Smooth muscle cell (in vitro differentiated cells): ENCODE measurements at regions not wholly inside any gene's neighbourhood (a gene's known extent, or its start where the extent isn't known, plus 50 kb on each side); places are given as distances from the start of the nearest gene placed in this dataset.
A peak's percentile ranks its signal among the peaks of the same experiment; 100 is the strongest.

Source experiments
- DNase-seq: peaks from one replicate; lab custom pipeline; 2025; ENCODE audit not compliant: unreplicated experiment; lab: John Stamatoyannopoulos, UW
- H2AFZ ChIP-seq: fragments of 200-600 bp; sonication (generic); 2 replicates; pipeline ENCODE4 v1.6.0; 2016; ENCODE audit warnings: antibody characterized with exemption, low read depth, mild to moderate bottlenecking
- H3F3A ChIP-seq: fragments of 200-600 bp; sonication (generic); 2 replicates; pipeline ENCODE4 v1.6.0; 2017; ENCODE audit warnings: antibody characterized with exemption, low read depth
- H3K27ac ChIP-seq: fragments of 200-600 bp; sonication (generic); 2 replicates; pipeline ENCODE4 v1.5.1; 2016; ENCODE audit warnings: low read depth, mild to moderate bottlenecking
- H3K27me3 ChIP-seq: fragments of 200-600 bp; sonication (generic); 2 replicates; pipeline ENCODE4 v1.6.1; 2016; ENCODE audit warnings: low read depth, mild to moderate bottlenecking
- H3K36me3 ChIP-seq: fragments of 200-600 bp; sonication (generic); 2 replicates; pipeline ENCODE4 v1.5.1; 2016; ENCODE audit warnings: low read depth
- H3K4me1 ChIP-seq: fragments of 200-600 bp; sonication (generic); 2 replicates; pipeline ENCODE4 v1.5.1; 2016; ENCODE audit warnings: low read depth
- H3K4me2 ChIP-seq: fragments of 200-600 bp; sonication (generic); 2 replicates; pipeline ENCODE4 v1.6.0; 2016; ENCODE audit warnings: mild to moderate bottlenecking
- H3K4me3 ChIP-seq: fragments of 200-600 bp; sonication (generic); 2 replicates; pipeline ENCODE4 v1.5.1; 2016; ENCODE audit warnings: mild to moderate bottlenecking
- H3K79me2 ChIP-seq: fragments of 200-600 bp; sonication (generic); 2 replicates; pipeline ENCODE4 v1.6.0; 2016; ENCODE audit warnings: low read depth, mild to moderate bottlenecking
- H3K9ac ChIP-seq: fragments of 200-600 bp; sonication (generic); 2 replicates; pipeline ENCODE4 v1.6.0; 2016; ENCODE audit warnings: low read depth
- H3K9me3 ChIP-seq: fragments of 200-600 bp; sonication (generic); replicated peaks from 2 replicates; pipeline ENCODE4 v1.5.1; 2016; ENCODE audit warnings: low read depth
- H4K20me1 ChIP-seq: fragments of 200-600 bp; sonication (generic); 2 replicates; pipeline ENCODE4 v1.6.0; 2016; ENCODE audit warnings: low read depth
- CTCF ChIP-seq: fragments of 200-600 bp; sonication (generic); IDR thresholded peaks from 2 replicates; pipeline ENCODE4 v1.5.1; 2017; ENCODE audit warnings: borderline replicate concordance, mild to moderate bottlenecking, antibody characterized with exemption; ENCODE audit not compliant: insufficient read depth, poor library complexity, severe bottlenecking
- WGBS: methylation state at CpG from one replicate; pipeline ENCODE4 v1.1.7; 2016; ENCODE audit warnings: low lambda C conversion rate; 5-methylcytosine and 5-hydroxymethylcytosine counted together

- Histone ChIP-seq H3K9me3 (no peaks in the 10 kb centered on the region), H3K36me3 (no peaks in the 10 kb centered on the region), H3K4me1 (no peaks in the 10 kb centered on the region), H3K27ac (no peak overlapping the region), H3K79me2 (no peaks in the 10 kb centered on the region), H2AFZ (peak overlapping the region; percentile 42), H3K4me3 (no peak overlapping the region), H3F3A (no peaks in the 10 kb centered on the region), H4K20me1 (no peaks in the 10 kb centered on the region), H3K27me3 (no peaks in the 10 kb centered on the region), H3K9ac (no peak overlapping the region), H3K4me2 (no peak overlapping the region)
- TF ChIP-seq CTCF, result no peak
- WGBS, result 71% methylated on average over 2 of the region's 2 CpGs
- no peak for DNase-seq
Observed at GRCh38 chr5:89869346-89869745, 540.2 kb downstream of the CETN3 start.

GRCh38 chr5:89866410-89866809 is 543.1 kb downstream of the CETN3 start:
- DNase-seq, result no peak
- no peak overlapping the region for H3K4me3 ChIP-seq
- H3K9me3 ChIP-seq, result no peaks in the 10 kb centered on the region
- H3K4me1 ChIP-seq, result no peaks in the 10 kb centered on the region
- WGBS, result 91% methylated on average over 3 of the region's 3 CpGs
- no peaks in the 10 kb centered on the region for H3K27me3 ChIP-seq
- no peak overlapping the region for H3K27ac ChIP-seq
- H3K79me2 ChIP-seq, result no peaks in the 10 kb centered on the region
- H3F3A ChIP-seq, result no peaks in the 10 kb centered on the region
- H4K20me1 ChIP-seq, result no peaks in the 10 kb centered on the region
- TF ChIP-seq CTCF, result no peak
- H2AFZ ChIP-seq, result peak overlapping the region; percentile 80
- H3K36me3 ChIP-seq, result no peaks in the 10 kb centered on the region
- no peak overlapping the region for H3K4me2 ChIP-seq
- H3K9ac ChIP-seq, result no peak overlapping the region

- no peak overlapping the region for H3K4me2 ChIP-seq
- H3K27me3 ChIP-seq, result no peaks in the 10 kb centered on the region
- 87% methylated on average over 1 of the region's 1 CpG for WGBS
- H2AFZ ChIP-seq, result no peak overlapping the region
- no peak for TF ChIP-seq CTCF
- no peaks in the 10 kb centered on the region for H3F3A ChIP-seq
- H3K79me2 ChIP-seq, result no peaks in the 10 kb centered on the region
- H3K36me3 ChIP-seq, result no peaks in the 10 kb centered on the region
- DNase-seq, result no peak
- H4K20me1 ChIP-seq, result no peaks in the 10 kb centered on the region
- no peaks in the 10 kb centered on the region for H3K9me3 ChIP-seq
- H3K4me1 ChIP-seq, result no peaks in the 10 kb centered on the region
- H3K9ac ChIP-seq, result no peak overlapping the region
- H3K4me3 ChIP-seq, result no peak overlapping the region
- H3K27ac ChIP-seq, result no peak overlapping the region
Observed at GRCh38 chr5:89864941-89865340, 544.6 kb downstream of the CETN3 start.

- H3K9ac ChIP-seq, result no peak overlapping the region
- H3F3A ChIP-seq, result no peaks in the 10 kb centered on the region
- H3K27me3 ChIP-seq, result no peaks in the 10 kb centered on the region
- TF ChIP-seq CTCF, result no peak
- no peak overlapping the region for H3K4me2 ChIP-seq
- no peaks in the 10 kb centered on the region for H3K9me3 ChIP-seq
- H4K20me1 ChIP-seq, result no peaks in the 10 kb centered on the region
- no peak overlapping the region for H2AFZ ChIP-seq
- no peak for DNase-seq
- WGBS, result 93% methylated on average over 5 of the region's 5 CpGs
- H3K4me1 ChIP-seq, result no peaks in the 10 kb centered on the region
- H3K36me3 ChIP-seq, result no peaks in the 10 kb centered on the region
- no peak overlapping the region for H3K4me3 ChIP-seq
- no peaks in the 10 kb centered on the region for H3K79me2 ChIP-seq
- H3K27ac ChIP-seq, result no peak overlapping the region
Observed at GRCh38 chr5:89857790-89858189, 551.8 kb downstream of the CETN3 start.
